Right lobe of liver (tissue), 6 donors: ENCODE measurements at regions not wholly inside any gene's neighbourhood (a gene's known extent, or its start where the extent isn't known, plus 50 kb on each side); places are given as distances from the start of the nearest gene placed in this dataset.

ENCODE experiments used
- ATAC-seq, 4 donors: fragments of 200-7000 bp; cut with Tn5 transposase; one replicate each; pipeline ENCODE4 v1.9.1; 2020; ENCODE audit warnings: mild to moderate bottlenecking in 4 of 4, moderate library complexity in 4 of 4
- DNase-seq, 3 donors: peaks; one replicate each; pipeline ENCODE4 v3.0.0-alpha.2; 2020
- H3K27ac ChIP-seq, 3 donors: fragments of 200-600 bp; one replicate each; pipeline ENCODE4 v1.8.0; 2022
- H3K27me3 ChIP-seq, 2 donors: fragments of 200-600 bp; one replicate each; pipeline ENCODE4 v1.8.0; 2022
- H3K36me3 ChIP-seq, 4 donors: fragments of 200-600 bp; sonication (generic) in 1 of 4; one replicate each; pipeline versions ENCODE4 v1.5.1 to v1.8.0; 2017 to 2022; ENCODE audit warnings: control low read depth in 1 of 4
- H3K4me1 ChIP-seq, 4 donors: fragments of 200-600 bp; sonication (generic) in 1 of 4; one replicate each; pipeline versions ENCODE4 v1.5.1 to v1.8.0; 2017 to 2022; ENCODE audit warnings: control low read depth in 1 of 4
- H3K4me3 ChIP-seq, 3 donors: fragments of 200-600 bp; one replicate each; pipeline ENCODE4 v1.8.0; 2022
- H3K9me3 ChIP-seq, 4 donors: fragments of 200-600 bp; sonication (generic) in 1 of 4; one replicate each; pipeline versions ENCODE4 v1.5.1 to v1.8.0; 2017 to 2022; ENCODE audit warnings: control low read depth in 1 of 4
- CTCF ChIP-seq, 4 donors: fragments of 200-600 bp in 3 of 4; fragments of 450-650 bp in 1 of 4; IDR thresholded peaks; one replicate each; pipeline versions ENCODE4 v1.5.1 to v1.8.0; 2016 to 2022; ENCODE audit warnings: antibody characterized with exemption in 4 of 4, mild to moderate bottlenecking in 2 of 4
- POLR2A ChIP-seq: fragments of 450-650 bp; IDR thresholded peaks from one replicate; pipeline ENCODE4 v1.6.1; 2017; ENCODE audit warnings: antibody characterized with exemption, mild to moderate bottlenecking
- WGBS: methylation state at CpG from one replicate; pipeline ENCODE4 v1.1.6; 2018; ENCODE audit warnings: low coverage, low lambda C conversion rate; ENCODE audit not compliant: insufficient coverage; ENCODE audit errors: missing lambda C conversion rate; 5-methylcytosine and 5-hydroxymethylcytosine counted together
- intact Hi-C, 2 donors: fragments of 100-400 bp; cut with DNase I; formaldehyde crosslinking; loops; one replicate each; pipeline versions ENCODE4 v1.11.2 to v1.14.1; 2022
- donor health status: DM: no; HTN: yes; CAD: no.
- donor health status: DM: no; HTN: no; CAD: no.
- donor health status: DM: no; HTN: no; CAD: no.
- donor health status: DM: no; HTN: yes; CAD: no.
- donor health status: DM: no; HTN: yes; CAD: no.

GRCh38 chr11:129723761-129724162 is 91.9 kb upstream of the TMEM45B start:
- Histone ChIP-seq H3K27me3 (no peaks in the 10 kb centered on the region), H3K4me3 (no peak overlapping the region), H3K9me3 (no peaks in the 10 kb centered on the region), H3K27ac (no peak overlapping the region), H3K36me3 (no peaks in the 10 kb centered on the region), H3K4me1 (peaks cover 0 to 4% (median 0%) of the 10 kb centered on the region in 4 donors)
- intact Hi-C loops = no loop called here
- TF ChIP-seq CTCF (IDR thresholded peaks at IDR 0.05) (no peak), POLR2A (no peak)
- no peak for DNase-seq
- 64% methylated on average over 5 of the region's 11 CpGs for WGBS
- peak in 1 of 4 donors; percentile 9 for ATAC-seq

- Histone ChIP-seq H3K9me3 (no peaks in the 10 kb centered on the region), H3K4me3 (no peak overlapping the region), H3K27ac (no peak overlapping the region), H3K36me3 (no peaks in the 10 kb centered on the region), H3K4me1 (peaks cover 0 to 4% (median 0%) of the 10 kb centered on the region in 4 donors), H3K27me3 (no peaks in the 10 kb centered on the region)
- no peak for TF ChIP-seq CTCF (IDR thresholded peaks at IDR 0.05)
- no peak for TF ChIP-seq POLR2A
- DNase-seq (no peak), ATAC-seq (no peak)
- 73% methylated on average over 5 of the region's 5 CpGs for WGBS
- intact Hi-C loops = no loop called here
These were observed 90.8 kb upstream of the TMEM45B start for GRCh38 chr11:129724866-129725265.

- Histone ChIP-seq H3K27ac (no peak overlapping the region), H3K9me3 (no peaks in the 10 kb centered on the region), H3K36me3 (no peaks in the 10 kb centered on the region), H3K4me1 (peaks cover 0 to 8% (median 0%) of the 10 kb centered on the region in 4 donors), H3K4me3 (no peak overlapping the region), H3K27me3 (no peaks in the 10 kb centered on the region)
- no peak for DNase-seq
- no peak for ATAC-seq
- no peak for TF ChIP-seq POLR2A
- TF ChIP-seq CTCF (IDR thresholded peaks at IDR 0.05) = no peak
- 64% methylated on average over 7 of the region's 7 CpGs for WGBS
- intact Hi-C loops = no loop called here
These were observed 89.5 kb upstream of the TMEM45B start for GRCh38 chr11:129726179-129726578.

- peak; percentile 67 to 72 (median 69) for DNase-seq
- peak; percentile 79 to 84 (median 80) for ATAC-seq
- TF ChIP-seq POLR2A (no peak), CTCF (IDR thresholded peaks at IDR 0.05) (no peak)
- no peaks in the 10 kb centered on the region for H3K9me3 ChIP-seq
- intact Hi-C loops = no loop called here
- 17% methylated on average over 4 of the region's 7 CpGs for WGBS
- no peaks in the 10 kb centered on the region for H3K36me3 ChIP-seq
- H3K27ac ChIP-seq = peak overlapping the region in 1 of 3 donors; percentile 19
- H3K27me3 ChIP-seq = no peaks in the 10 kb centered on the region
- peaks cover 0 to 10% (median 0%) of the 10 kb centered on the region in 4 donors for H3K4me1 ChIP-seq
- H3K4me3 ChIP-seq = no peak overlapping the region
These were observed 87.1 kb upstream of the TMEM45B start for GRCh38 chr11:129728581-129728980.

GRCh38 chr11:129729216-129729615 is 86.4 kb upstream of the TMEM45B start:
- ATAC-seq = peak in 1 of 4 donors; percentile 4
- Histone ChIP-seq H3K9me3 (no peaks in the 10 kb centered on the region), H3K27ac (peak overlapping the region in 1 of 3 donors; percentile 19), H3K36me3 (no peaks in the 10 kb centered on the region), H3K4me3 (no peak overlapping the region), H3K4me1 (peaks cover 0 to 10% (median 0%) of the 10 kb centered on the region in 4 donors), H3K27me3 (no peaks in the 10 kb centered on the region)
- 69% methylated on average over 5 of the region's 5 CpGs for WGBS
- intact Hi-C loops = no loop called here
- no peak for DNase-seq
- TF ChIP-seq CTCF (IDR thresholded peaks at IDR 0.05) (no peak), POLR2A (no peak)
